SKM-1 treated with dmso at 0.1 percent for 144 hours (cell line): ENCODE measurements at regions not wholly inside any gene's neighbourhood (a gene's known extent, or its start where the extent isn't known, plus 50 kb on each side); places are given as distances from the start of the nearest gene placed in this dataset.

Experiments
- DNase-seq: peaks from one replicate; lab custom pipeline; 2025; ENCODE audit not compliant: unreplicated experiment; lab: John Stamatoyannopoulos, UW

DNA sequence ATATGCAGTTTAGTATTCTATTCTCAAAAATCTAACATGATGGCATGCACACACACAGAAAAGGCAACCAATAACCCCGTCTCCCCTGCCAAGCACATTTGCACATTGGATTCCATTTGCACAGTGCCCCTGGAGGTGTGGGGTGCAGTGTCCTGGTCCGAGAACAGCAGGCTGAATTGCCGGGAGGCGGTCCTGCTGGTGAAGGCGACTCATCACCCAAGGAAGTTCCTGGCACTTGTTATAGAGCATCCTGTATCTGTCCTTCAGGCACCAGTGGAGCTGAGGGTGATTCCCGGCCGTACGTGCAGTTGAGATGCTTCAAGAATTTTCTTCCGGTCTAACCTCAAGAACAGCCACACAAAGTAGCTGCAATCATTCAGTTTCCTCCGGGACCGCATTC is 73.0 kb upstream of the RAB12 start:
- DNase-seq = no peak

DNA sequence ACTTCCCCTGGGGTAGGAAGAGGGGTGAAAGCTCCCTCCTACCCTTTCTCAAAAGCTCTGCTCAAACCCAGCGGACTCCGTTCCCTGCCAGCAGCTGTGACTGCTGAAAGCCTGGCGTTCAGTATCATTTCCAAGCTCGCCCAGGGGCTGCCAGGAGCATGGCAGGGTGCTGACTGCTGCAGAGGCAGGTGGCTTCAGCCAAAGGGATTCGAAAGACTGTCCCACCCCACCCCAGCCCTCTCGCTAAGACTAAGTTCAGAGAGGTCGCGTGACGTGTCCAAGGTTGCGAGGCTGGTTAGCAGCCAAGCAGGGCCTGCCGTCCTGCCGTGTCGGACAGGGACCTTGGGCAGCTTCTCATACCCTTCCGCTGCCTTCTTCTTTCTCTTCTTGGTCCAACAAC is 72.3 kb upstream of the RAB12 start:
- DNase-seq = no peak

- DNase-seq = no peak
These were observed 71.8 kb upstream of the RAB12 start for GRCh38 chr18:8537400-8537799.

DNA sequence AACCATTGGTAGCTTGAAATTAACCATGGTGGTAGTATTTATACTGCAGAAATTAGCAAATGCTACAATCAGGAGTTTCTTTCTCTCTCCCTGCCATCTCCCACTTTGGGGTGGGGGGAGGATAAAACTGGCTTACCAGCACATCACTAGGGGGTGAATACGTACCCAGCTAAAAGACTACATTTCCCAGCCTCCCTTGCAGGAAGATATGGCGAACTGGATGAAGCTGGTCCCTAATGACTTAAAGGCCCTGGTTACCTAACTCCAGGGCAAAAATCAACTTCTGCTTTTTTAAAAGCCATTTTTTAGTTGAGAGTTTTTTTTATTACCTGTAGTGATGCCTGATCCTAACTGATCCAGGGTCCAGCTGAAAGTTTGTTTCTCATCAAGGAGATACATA is 70.3 kb upstream of the RAB12 start:
- peak; percentile 25 for DNase-seq

GRCh38 chr18:8546677-8547076 is 62.6 kb upstream of the RAB12 start:
- DNase-seq = no peak

GRCh38 chr18:8548186-8548585 is 61.1 kb upstream of the RAB12 start:
- DNase-seq = no peak

DNA sequence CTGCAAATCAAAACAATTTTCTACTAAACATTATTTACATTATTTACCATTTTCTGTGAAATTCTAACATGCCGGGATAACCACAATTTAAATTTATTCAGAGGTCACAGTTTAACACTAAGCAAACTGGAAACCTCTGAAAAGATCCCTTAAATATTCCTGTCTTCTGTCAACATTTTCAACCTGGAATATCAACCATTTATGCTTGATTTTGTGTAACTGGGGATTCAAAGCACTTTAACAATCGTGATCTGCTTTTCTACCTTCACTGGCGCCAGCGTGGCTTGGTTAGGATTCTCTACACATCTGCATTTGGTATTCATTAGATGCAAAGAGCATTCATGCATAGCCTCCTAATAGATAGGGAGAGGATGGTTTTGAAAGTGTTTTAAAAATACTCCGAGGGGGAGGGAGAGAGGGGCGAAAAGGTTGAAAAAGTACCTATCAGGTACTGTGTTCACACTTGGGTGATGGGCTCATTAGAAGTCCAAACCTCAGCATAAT is 59.9 kb upstream of the RAB12 start:
- no peak for DNase-seq

- no peak for DNase-seq
These were observed 57.1 kb upstream of the RAB12 start for GRCh38 chr18:8552151-8552550.

- DNase-seq = no peak
These were observed 54.9 kb upstream of the RAB12 start for GRCh38 chr18:8554354-8554753.

DNA sequence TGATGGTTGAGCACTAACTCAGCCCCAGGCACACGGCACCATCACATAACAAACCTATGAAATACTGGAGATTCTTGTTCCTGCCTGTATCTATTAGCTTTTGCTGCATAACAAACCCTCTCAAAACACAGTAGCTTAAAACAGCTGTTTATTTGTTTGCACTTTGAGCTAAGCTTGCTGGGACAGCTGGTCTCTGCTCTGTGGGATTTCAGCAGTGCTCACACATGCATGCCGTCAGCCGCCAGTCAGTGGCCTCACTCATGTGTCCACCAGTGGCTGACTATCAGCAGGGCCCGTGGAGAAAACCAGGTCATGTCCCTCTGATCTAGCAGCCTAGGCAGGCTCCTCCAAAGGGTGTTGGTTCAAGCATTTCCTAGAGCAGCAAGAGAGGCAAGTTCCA is 52.8 kb upstream of the RAB12 start:
- DNase-seq = no peak
